ENCODE measurements at regions not wholly inside any gene's neighbourhood (a gene's known extent, or its start where the extent isn't known, plus 50 kb on each side); places are given as distances from the start of the nearest gene placed in this dataset.

GRCh38 chr2:145029081-145029480 is 509.2 kb upstream of the ZEB2 start:
- no peak for TF ChIP-seq CTCF (IDR thresholded peaks at IDR 0.05)
- no peak for TF ChIP-seq POLR2A (IDR thresholded peaks at IDR 0.05)

Data from testis (tissue), 2 donors.